ENCODE measurements at regions not wholly inside any gene's neighbourhood (a gene's known extent, or its start where the extent isn't known, plus 50 kb on each side); places are given as distances from the start of the nearest gene placed in this dataset.

- Histone ChIP-seq H3K9me3 (ENCODE audit: control insufficient read depth, insufficient read depth, low read depth, low read length) (no peaks in the 10 kb centered on the region), H3K4me1 (ENCODE audit: control insufficient read depth, extremely low read depth, insufficient read depth, low read length) (no peaks in the 10 kb centered on the region), H3K27me3 (ENCODE audit: control insufficient read depth, insufficient read depth, low read length) (no peaks in the 10 kb centered on the region), H4K20me1 (ENCODE audit: control insufficient read depth, extremely low read depth, insufficient read depth, low read length) (no peaks in the 10 kb centered on the region), H3K4me2 (ENCODE audit: extremely low read depth, insufficient read depth, low read length) (no peak overlapping the region), H3K4me3 (replicated peaks in 1 of 4; ENCODE audit: control extremely low read depth in 1 of 4, insufficient read depth in 1 of 4, low read depth in 3 of 4, low read length in 4 of 4) (no peak overlapping the region), H2AFZ (ENCODE audit: low read length) (no peak overlapping the region), H3K79me2 (ENCODE audit: control insufficient read depth, insufficient read depth, low read length) (no peaks in the 10 kb centered on the region), H3K36me3 (ENCODE audit: control insufficient read depth, insufficient read depth, low read length) (no peaks in the 10 kb centered on the region), H3K9ac (ENCODE audit: insufficient read depth, low read length) (no peak overlapping the region), H3K27ac (ENCODE audit: insufficient read depth, low read length) (no peak overlapping the region)
- TF ChIP-seq CTCF (conservative IDR thresholded peaks at IDR 0.05 in 1 of 2, IDR thresholded peaks at IDR 0.05 in 1 of 2; ENCODE audit: low read depth in 1 of 2, low read length in 2 of 2) (no peak), EZH2 (IDR thresholded peaks at IDR 0.05; ENCODE audit: low read length, missing control alignments) (no peak)
- DNase-seq (ENCODE audit: low read depth in 2 of 2): no peak
Measured at GRCh38 chr5:13529300-13529699, 415.2 kb downstream of the DNAH5 start.

- Histone ChIP-seq H4K20me1 (ENCODE audit: control insufficient read depth, extremely low read depth, insufficient read depth, low read length) (no peaks in the 10 kb centered on the region), H3K36me3 (ENCODE audit: control insufficient read depth, insufficient read depth, low read length) (no peaks in the 10 kb centered on the region), H3K4me2 (ENCODE audit: extremely low read depth, insufficient read depth, low read length) (no peak overlapping the region), H2AFZ (ENCODE audit: low read length) (no peak overlapping the region), H3K9ac (ENCODE audit: insufficient read depth, low read length) (no peak overlapping the region), H3K9me3 (ENCODE audit: control insufficient read depth, insufficient read depth, low read depth, low read length) (no peaks in the 10 kb centered on the region), H3K27ac (ENCODE audit: insufficient read depth, low read length) (no peak overlapping the region), H3K27me3 (ENCODE audit: control insufficient read depth, insufficient read depth, low read length) (no peaks in the 10 kb centered on the region), H3K4me1 (ENCODE audit: control insufficient read depth, extremely low read depth, insufficient read depth, low read length) (no peaks in the 10 kb centered on the region), H3K4me3 (replicated peaks in 1 of 4; ENCODE audit: control extremely low read depth in 1 of 4, insufficient read depth in 1 of 4, low read depth in 3 of 4, low read length in 4 of 4) (no peak overlapping the region), H3K79me2 (ENCODE audit: control insufficient read depth, insufficient read depth, low read length) (no peaks in the 10 kb centered on the region)
- DNase-seq (ENCODE audit: low read depth in 2 of 2): no peak
- no peak for TF ChIP-seq CTCF (conservative IDR thresholded peaks at IDR 0.05 in 1 of 2, IDR thresholded peaks at IDR 0.05 in 1 of 2; ENCODE audit: low read depth in 1 of 2, low read length in 2 of 2)
- TF ChIP-seq EZH2 (IDR thresholded peaks at IDR 0.05; ENCODE audit: low read length, missing control alignments): no peak
Measured at GRCh38 chr5:13524936-13525335, 419.6 kb downstream of the DNAH5 start.

GRCh38 chr5:13519131-13519530 lies 425.4 kb downstream of the DNAH5 start:
- no peaks in the 10 kb centered on the region for H3K9me3 ChIP-seq (ENCODE audit: control insufficient read depth, insufficient read depth, low read depth, low read length)
- H3K9ac ChIP-seq (ENCODE audit: insufficient read depth, low read length): no peak overlapping the region
- no peak overlapping the region for H2AFZ ChIP-seq (ENCODE audit: low read length)
- no peaks in the 10 kb centered on the region for H4K20me1 ChIP-seq (ENCODE audit: control insufficient read depth, extremely low read depth, insufficient read depth, low read length)
- no peaks in the 10 kb centered on the region for H3K36me3 ChIP-seq (ENCODE audit: control insufficient read depth, insufficient read depth, low read length)
- H3K79me2 ChIP-seq (ENCODE audit: control insufficient read depth, insufficient read depth, low read length): no peaks in the 10 kb centered on the region
- no peaks in the 10 kb centered on the region for H3K27me3 ChIP-seq (ENCODE audit: control insufficient read depth, insufficient read depth, low read length)
- no peak for DNase-seq (ENCODE audit: low read depth in 2 of 2)
- H3K4me2 ChIP-seq (ENCODE audit: extremely low read depth, insufficient read depth, low read length): no peak overlapping the region
- H3K27ac ChIP-seq (ENCODE audit: insufficient read depth, low read length): no peak overlapping the region
- H3K4me1 ChIP-seq (ENCODE audit: control insufficient read depth, extremely low read depth, insufficient read depth, low read length): no peaks in the 10 kb centered on the region
- no peak overlapping the region for H3K4me3 ChIP-seq (replicated peaks in 1 of 4; ENCODE audit: control extremely low read depth in 1 of 4, insufficient read depth in 1 of 4, low read depth in 3 of 4, low read length in 4 of 4)
- TF ChIP-seq EZH2 (IDR thresholded peaks at IDR 0.05; ENCODE audit: low read length, missing control alignments) (no peak), CTCF (conservative IDR thresholded peaks at IDR 0.05 in 1 of 2, IDR thresholded peaks at IDR 0.05 in 1 of 2; ENCODE audit: low read depth in 1 of 2, low read length in 2 of 2) (no peak)

Measured in fibroblast of lung (primary cell).